NCI-H1092 treated with DMSO at 0.1 percent for 48 hours (cell line): ENCODE measurements at regions not wholly inside any gene's neighbourhood (a gene's known extent, or its start where the extent isn't known, plus 50 kb on each side); places are given as distances from the start of the nearest gene placed in this dataset.
"Not testable (repeated sequence)": the region's sequence is repeated elsewhere in the genome, so short reads cannot be mapped to it uniquely, and the experiment has no call there.

Experiments used
- DNase-seq: peaks from one replicate; lab custom pipeline; 2025; lab: John Stamatoyannopoulos, UW

DNA sequence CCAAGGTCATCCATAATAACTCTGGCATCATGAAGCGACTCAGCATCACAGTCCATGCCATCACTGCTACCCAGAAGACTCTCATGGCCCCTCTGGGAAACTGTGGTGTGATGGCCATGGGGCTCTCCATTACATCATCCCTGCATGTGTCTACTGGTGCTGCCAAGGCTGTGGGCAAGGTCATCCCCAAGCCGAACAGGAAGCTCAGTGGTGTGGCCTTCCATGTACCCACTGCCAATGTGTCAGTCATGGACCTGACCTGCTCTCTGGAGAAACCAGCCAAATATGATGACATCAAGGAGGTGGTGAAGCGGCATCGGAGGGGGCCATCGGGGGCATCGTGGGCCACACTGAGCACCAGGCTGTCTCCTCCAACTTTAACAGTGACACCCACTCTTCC is 65.1 kb upstream of the ARHGAP29 start:
- no peak for DNase-seq

DNA sequence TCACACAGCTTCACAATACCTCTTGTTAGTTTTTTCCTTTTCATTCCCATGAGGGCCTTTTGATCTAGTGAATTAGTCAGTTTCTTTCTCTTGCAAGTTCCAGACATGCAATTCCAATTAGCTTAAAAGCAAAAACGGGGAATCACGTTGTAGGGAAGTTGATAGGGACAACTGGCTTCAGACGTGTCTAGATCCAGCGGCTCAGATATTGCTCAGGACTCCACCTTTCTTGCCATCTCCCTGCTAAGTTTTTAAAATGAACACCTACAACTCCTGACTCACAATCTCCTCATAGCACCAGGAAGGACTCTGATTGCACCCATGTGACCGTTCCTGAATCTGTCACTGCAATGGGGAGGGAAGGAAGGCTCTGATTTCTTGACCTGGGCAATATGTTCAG is 63.8 kb upstream of the ARHGAP29 start:
- no peak for DNase-seq

- DNase-seq = no peak
These were observed 63.3 kb upstream of the ARHGAP29 start for GRCh38 chr1:94300731-94301130.

GRCh38 chr1:94299627-94300553 is 62.5 kb upstream of the ARHGAP29 start:
- DNase-seq = no peak

DNA sequence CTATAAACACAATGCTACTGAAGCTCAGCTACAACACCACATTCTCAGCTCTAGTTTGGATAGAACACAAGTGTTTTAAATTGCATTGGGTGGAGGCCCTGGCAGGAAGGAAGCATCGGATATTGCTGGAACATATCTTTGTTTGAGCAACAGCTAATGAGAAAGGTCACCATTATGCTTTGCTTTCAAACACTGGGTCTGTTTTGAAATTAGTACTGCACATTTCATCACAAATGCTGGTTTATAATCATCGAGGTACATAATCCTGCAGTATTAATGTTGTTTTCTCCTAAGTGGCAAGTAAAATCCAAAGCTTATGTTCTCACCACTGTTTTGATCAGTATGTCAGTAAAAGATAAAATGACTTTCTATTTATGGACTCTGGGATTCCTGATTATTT is 61.5 kb upstream of the ARHGAP29 start:
- DNase-seq = no peak

DNA sequence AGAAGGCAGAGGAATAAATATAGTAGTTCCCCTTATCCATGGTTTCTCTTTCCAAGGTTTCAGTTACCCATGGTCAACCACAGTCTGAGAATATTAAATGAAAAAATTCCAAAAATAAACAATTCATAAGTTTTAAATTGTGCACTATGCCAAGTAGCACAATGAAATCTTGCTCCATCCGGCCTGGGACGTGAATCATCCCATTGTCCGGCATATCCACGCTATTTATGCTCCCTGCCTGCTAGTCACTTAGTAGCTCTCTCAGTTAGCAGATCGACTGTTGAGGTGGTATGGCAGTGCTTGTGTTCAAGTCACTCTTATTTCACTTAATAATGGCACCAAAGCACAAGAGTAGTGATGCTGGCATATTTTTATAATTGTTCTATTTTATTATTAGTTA is 58.6 kb upstream of the ARHGAP29 start:
- DNase-seq = no peak

DNA sequence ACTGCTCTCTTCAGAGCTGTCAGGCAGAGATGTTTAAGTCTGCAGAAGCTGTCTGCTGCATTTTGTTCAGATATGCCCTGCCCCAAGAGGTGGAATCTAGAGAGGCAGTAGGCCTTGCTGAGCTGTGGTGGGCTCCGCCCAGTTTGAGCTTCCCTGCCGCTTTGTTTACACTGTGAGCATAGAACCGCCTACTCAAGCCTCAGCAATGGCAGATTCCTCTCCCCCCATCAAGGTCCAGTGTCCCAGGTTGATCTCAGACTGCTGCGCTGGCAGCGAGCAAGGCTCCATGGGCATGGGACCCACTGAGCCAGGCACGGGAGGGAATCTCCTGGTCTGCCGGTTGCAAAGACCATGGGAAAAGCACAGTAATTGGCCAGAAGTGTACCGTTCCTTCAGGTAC is 55.6 kb upstream of the ARHGAP29 start:
- DNase-seq = not testable (repeated sequence)

- DNase-seq = not testable (repeated sequence)
These were observed 51.9 kb upstream of the ARHGAP29 start for GRCh38 chr1:94289244-94289643.
